ENCODE measurements at regions not wholly inside any gene's neighbourhood (a gene's known extent, or its start where the extent isn't known, plus 50 kb on each side); places are given as distances from the start of the nearest gene placed in this dataset.
"Not testable (repeated sequence)": the region's sequence is repeated elsewhere in the genome, so short reads cannot be mapped to it uniquely, and the experiment has no call there.

DNA sequence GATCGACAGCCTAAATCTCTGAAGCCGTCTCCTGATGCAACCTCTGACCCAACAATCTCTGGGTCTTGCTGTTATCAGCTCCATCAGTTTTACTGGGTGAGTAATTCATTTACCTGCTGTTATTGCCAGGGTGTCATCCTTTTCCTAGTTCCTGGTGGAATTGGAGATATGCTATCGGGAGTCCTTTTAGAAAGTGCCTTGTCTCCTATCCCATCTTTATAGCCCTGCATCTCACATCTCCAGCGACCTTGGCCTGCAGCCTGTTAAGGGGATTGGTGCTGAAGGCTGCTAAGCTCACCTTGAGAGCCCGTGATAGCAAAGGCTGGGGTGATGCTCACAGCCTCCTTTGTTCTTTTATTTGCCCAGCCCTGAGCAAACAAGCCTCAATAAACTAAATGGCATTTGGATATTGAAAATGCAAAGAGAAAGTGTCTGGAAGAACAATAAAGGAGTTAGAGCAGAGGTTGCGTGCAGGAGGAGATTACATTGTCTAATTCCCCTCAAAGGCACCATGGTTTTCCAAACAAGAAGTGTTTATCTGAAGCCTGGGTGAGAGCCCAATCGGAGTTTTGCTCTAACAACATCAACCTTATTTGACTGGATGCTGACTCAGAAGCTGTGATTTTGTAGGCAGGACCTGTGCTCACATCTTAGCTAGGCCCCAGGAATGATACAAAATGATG lies 101.8 kb downstream of the RPLP1 start:
- DNase-seq, result peak; percentile 94

DNA sequence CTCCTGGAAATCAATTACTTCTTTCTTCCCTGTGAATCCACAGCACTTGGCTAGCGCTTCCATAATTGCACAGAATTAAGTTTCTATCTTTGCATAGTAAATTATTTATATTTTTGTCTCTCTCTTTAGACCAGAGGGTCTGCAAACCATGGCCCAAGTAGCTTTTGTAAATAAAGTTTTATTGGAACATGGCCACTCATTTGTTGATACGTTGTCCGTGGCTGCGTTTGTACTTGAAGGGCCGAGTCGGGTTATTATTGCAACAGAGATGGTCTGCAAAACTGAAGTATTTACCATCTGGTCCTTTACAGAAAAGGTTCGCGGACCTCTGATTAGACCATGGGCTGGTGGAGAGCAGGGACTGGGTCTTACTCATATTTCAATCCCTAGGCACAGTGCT lies 102.5 kb downstream of the RPLP1 start:
- DNase-seq, result peak; percentile 50

DNA sequence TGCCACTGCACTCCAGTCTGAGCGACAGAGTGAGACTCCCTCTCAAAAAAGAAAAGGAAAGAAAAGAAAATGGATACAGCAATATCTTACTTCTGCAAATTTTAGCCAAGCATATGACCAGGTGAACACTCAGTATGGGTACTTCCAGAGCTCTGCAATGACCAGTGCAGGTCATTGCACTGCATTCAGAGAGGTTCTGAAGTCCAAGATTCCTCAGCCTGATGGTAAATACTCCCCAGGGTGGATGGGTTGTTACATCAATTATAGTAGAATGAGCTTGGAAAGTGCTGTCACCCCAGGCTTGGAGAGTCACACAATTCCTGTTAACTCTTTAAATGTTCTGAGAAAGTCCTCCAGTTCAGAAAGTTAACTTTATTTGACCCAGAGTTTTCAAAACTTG lies 103.7 kb downstream of the RPLP1 start:
- DNase-seq, result peak; percentile 34

DNA sequence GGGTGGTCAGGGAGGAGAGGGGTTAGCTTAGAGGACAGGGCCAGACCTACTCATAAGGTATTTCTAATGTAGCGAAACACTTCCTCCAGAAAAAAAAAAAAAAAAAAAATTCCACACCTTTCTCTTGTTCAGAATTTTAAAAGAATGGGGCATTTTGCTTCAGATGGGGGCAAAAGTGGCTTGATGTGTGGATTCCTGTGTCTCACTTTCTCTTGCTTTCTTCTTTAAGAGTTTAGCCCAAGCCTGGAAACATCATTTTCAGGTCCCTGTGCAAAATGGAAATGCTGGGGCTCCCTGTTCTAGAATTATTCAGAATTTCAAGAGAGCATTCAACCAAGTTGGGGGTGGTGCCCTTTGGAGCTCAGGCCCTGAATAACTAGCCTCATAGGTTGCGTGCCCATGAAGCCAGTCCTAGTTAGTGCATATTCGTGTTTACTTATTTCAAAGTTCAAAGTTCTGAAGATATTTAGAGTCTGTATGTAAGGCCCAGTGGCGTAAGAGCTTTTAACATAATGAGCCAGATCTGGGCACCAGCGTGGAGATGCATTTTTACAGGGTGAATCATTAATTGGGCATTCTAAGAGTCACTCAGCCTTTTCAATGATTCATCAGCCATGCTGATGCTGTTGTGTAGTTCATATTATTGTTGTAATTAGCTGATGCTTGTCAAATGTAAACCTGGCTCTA lies 104.5 kb downstream of the RPLP1 start:
- peak; percentile 72 for DNase-seq

DNA sequence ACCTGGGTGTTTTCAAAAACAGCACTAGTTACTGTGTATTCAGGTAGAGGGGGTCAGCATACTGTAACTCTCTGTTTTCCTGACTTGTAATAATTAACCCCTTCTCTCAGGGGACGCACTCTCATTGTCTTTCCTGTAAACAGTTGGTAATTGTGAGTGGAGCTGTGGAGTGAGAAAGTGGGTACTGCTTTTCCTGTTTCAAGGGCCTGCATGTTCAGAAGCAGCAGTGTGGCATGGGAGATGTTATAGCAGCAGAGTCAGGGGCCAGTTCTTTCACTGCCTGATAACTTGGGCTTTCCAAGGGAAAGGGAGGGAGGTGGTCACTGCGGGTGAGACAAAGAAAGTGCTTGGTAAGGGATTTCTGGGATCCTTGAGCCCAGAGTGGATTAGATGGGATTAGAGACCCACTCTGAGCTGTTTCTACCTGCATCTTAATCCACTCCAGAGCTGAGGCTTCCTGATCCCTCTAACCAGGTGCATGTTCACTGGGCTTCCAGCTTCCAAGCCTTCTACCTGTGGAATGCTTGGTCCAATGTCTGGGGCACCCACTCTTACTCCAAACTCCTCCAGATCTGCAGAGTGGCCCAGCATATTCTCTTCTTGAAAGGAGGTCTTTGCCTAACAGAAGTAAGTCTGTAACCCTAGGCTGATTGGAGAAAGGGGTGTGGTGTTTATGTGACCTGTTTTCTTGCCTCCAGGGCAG lies 105.2 kb downstream of the RPLP1 start:
- no peak for DNase-seq

DNA sequence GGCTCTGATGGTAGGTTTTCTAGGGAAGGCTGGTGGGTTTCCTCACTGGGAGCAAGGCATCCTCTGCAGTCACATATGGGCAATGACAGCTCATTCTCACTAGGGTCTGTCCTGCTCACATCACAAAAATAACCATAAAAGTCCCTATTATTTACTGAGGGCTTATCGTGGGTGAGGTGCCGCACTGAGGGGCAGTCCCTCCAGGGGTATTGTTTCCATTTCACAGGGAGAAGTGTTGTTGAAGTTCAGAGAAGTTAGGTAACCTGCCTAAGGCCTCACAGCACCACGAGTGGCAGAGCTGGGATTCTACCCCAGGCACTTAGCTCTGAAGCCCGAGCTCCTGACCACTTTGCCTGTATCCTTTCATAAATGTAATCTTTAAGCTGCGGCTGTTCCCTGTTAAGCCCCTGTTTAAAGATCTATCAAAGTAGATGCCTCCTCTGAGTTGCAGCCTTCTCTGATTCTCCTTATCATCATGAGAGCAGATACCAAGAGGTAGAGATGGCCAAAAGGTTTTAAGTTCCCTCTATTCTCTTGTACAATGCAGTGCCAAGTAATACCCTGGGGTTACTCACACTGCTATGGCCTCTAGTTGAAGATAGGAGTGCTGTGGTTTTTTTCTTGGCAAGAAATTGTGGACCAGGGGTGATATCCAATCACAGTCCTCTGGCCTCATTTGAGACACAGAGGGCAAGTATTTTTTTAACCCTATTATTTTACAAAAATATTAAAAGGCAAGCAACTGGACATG lies 107.0 kb downstream of the RPLP1 start:
- DNase-seq, result peak; percentile 5

DNA sequence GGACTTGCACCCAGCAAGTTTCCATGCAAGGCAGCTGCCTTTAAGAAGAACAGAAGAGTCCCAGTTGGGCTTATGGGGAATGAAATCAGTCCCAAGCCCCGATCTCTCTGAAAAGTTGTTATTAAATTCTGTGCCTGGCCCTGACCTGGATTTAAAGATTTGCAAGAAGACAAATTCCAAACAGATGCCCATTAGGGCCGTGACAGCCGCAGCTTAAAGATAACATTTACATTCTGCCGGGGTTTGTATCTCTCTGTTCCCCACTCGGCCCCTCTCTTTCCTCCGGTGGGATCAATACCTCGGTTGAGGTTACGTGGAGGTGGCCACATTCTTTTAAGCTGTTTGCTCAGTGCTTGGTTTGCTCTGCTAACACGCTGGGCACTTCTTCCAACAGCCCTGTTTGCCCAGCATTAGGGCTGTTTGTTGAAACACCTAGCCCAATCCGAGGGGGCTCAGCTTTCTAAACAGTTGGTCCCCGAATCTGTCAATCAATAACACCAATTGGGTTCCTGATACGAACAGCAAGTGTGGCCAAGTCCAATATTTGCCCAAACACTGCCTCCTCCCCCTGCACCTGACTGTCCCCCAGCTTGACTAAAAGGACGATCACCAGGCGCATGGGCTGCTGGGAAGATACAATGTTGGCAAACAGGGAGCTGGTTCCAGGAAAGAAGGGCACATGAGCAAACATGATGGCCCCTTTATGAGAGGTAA lies 108.6 kb downstream of the RPLP1 start:
- DNase-seq, result peak; percentile 90

DNA sequence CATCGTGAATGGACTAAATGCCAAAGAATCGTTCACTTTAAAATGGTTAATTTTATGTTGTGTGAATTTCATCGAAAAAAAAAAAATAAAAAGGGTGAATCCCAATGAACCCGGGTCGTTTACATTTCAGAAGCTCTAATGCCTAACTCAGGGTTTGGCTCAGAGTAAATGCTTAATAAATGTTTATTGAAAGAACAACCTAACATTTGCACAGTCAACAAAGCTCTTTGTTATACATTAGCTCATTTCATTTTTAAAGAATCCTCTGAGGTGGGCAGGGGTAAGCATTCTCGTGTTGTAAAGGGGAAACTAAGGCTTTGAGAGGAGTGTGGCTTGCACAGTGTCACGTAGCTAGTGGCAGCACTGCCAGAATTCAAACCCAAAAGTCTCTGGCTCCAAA lies 109.5 kb downstream of the RPLP1 start:
- DNase-seq, result peak; percentile 25

DNA sequence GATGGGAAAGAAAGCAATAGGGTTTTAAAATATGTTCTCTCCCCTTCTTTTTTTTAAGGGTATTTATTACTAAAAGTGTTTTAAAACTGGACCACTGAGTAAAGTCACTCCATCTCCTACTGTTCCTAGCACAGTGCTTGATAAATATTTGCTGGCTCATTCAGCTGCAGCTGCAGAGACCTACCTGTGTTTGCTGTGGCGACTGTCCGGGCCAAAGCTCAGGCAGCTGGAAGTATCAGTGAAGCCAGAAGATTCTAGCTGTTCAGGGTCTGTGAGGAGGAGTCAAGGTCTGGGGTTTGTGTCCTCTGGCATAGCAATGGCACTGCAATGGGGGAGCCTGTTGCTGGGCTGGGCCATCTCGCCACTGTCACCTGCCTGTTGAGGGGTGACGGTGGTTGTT lies 109.9 kb downstream of the RPLP1 start:
- peak; percentile 68 for DNase-seq

DNA sequence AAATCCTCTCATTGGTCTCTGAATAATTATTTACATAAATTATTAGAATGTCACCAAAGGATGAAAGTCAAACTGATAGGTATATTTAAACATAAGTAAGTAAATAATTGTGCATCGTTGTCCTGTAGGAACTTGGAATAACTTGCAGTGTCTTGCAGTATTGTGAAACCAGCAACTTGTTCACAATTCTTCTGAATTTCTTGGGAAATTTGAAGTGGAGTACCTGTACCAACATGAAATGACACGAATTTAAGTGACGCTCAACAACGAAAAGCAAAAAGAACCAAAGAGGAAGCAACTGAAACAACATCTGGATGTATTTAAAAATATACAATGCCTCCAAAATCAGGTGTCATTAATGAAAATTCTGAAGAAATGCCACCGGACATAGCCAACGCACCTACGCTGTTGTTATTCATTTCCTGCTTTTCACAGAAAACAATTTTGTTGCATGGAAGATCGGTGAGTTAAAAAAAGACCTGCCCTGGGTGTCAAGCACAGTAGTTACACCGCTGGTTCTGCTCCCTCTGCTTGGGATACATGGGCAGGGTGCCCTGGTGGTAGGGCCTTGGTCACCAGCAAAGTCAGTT lies 112.5 kb downstream of the RPLP1 start:
- DNase-seq, result no peak

DNA sequence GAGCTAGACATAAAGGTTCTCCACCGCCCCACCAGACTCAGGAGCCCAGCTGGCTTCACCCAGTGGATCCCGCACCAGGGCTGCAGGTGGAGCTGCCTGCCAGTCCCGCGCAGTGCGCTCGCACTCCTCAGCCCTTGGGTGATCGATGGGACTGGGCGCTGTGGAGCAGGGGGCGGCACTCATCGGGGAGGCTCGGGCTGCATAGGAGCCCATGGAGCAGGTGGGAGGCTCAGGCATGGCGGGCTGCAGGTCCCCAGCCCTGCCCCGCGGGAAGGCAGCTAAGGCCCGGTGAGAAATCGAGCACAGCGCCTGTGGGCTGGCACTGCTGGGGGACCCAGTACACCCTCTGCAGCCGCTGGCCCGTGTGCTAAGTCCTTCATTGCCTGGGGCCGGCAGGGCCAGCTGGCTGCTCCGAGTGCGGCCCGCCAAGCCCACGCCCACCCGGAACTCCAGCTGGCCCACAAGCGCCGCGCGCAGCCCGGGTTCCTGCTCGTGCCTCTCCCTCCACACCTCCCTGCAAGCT lies 114.7 kb downstream of the RPLP1 start:
- DNase-seq, result not testable (repeated sequence)

DNA sequence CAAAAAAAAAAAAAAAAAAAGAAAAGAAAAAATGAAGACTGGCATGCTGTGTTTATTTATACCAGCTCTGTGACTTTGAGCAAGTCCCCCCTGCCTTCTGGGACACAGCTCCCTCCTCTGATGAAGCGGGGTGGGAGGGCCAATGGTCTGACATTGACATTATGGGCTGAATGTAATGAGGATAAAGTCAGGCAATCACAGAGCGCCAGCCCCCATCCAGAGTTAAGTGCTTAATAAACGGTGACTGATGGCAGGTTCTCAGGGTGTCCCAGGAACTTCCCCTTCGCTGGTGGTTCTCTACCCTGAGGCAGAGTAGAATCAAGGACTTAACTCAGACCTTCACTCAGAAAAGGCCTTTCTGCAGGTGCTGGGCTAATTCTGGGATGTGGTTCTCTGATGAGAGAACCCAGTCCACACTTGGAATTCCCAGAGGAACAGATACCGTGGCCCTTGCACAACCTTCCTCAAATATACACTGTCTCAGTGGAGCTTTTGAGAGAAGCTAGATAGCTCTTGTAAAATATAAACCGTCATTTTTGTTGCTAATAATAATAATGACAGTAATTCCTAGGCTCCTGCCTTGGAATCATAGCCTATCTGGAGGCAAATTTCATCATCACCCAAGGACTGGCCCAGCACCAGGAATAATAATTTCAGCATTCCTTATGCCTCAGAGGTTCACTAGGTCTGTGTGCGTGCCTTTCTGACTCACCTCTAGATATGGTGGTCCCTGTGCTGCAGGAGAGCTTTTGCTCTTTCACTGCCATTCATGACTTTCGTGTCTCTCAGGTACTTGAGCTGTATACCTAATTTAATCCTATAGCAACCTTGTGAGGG lies 115.8 kb downstream of the RPLP1 start:
- no peak for DNase-seq

DNA sequence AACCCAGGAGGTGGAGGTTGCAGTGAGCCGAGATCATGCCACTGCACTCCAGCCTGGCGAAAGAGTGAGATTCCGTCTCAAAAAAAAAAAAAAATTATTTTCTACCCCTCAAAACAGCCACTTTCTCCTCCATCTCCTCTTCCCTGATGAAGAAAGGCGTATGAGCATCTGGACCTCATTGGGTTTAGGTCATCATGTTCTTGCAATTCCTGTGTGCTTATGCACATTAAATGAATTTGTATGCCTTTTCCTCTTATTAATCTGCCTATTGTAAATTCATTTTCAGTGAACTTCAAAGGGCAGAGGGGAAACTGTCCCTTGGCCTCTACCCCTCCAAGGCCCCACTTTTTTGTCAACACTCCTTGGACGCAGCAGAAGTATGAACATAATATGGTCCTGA lies 117.8 kb downstream of the RPLP1 start:
- no peak for DNase-seq

DNA sequence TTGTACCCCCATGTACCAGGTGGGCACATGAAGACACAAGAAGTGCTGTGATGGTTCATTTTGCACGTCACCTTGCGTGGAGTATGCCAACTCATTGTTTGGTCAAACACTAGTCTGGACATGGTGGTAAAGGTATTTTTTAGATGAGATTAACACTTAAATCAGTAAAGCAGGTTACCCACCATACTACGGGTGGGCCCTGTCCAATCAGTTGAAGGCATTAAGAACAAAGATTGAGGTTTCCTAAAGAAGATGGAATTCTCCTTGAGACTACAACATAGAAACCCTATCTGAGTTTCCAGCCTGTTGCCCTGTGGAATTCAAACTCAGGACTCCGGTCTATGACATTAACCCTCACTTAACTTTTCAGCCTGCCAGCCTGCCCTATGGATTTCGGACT lies 118.4 kb downstream of the RPLP1 start:
- no peak for DNase-seq

DNA sequence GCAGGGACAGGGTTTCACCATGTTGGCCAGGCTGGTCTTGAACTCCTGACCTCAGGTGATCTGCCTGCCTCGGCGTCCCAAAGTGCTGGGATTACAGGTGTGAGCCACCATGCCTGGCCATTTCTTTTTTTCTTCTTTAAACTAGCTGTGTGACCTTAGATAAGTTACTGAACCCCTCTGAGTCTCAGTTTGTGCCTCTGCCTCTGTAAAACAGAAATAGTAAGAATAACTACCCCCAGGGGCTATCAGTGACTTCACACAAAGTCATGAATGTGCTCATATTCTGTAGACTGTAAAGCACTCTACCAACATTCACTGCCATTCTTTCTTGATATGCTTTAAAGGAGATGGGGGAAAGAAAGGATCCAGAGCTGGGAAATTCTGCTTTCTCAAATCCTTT lies 120.7 kb downstream of the RPLP1 start:
- not testable (repeated sequence) for DNase-seq

DNA sequence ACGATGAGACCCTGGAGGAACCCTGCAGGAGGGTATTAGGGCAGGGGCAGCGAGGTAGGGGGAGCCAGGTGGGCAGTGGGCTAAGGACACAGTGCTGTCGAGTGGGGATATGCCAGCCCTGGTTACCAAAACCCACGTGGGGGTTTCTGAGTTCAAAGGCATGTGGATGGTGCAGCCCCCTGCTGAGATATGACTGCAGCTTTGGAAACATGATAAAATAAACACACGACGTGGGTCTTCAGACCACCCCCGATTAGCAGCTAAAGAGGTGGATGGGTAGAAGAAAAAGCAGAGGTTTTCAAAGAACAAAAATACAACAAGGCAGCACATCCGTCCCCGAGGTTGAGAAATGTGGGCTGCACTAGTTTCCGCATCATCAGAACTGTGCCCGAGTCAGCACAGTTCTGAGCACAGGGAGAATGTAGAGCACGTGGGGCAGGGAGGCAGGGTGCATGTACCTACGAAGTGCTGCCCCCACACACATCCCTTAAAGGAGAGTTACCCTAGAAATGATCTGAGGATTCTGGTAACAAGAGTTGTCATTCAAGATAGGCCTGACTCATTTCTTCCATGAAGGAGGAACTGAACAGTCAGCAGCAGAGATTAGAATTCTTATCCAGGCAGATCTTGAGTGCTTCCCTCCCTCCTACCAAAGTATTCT lies 121.3 kb downstream of the RPLP1 start:
- DNase-seq, result no peak

DNA sequence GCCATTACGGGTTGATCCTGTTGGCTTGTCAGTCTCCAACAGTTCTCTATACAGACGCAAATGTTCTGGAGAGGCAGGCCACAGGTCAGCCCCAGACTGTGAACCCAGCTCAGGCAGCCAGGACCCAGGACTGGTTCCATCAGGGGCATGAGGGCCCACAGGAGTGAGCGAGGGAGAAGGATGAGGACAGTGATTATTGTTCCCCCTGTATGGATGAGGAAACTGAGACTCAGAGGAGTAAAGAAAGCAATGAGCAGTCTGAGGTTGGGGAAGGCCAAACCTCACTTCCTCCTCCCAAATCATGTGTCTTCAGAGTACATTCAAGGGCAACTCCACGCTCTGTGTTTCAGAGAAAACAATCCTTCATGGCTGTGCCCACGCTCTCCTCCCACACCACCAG lies 121.9 kb downstream of the RPLP1 start:
- DNase-seq, result no peak

DNA sequence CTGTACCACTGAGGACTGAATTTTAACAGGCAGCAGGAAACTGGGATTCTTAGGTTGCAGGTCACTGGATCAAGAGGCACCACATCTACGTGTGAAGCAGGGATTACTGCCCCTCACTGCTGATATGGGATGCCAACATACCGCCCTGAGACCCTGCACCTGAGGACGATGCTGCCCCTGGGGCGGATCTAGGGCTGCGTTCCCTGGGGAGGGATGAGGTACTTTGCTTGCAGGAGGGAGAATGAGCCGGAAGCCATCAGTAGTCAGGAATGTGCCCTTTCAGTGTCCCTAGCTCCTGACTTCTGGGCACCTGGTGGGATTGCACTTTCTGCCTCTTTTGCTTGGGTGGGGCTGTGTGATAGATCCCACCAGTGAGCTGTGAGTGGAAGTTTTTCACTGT lies 122.8 kb downstream of the RPLP1 start:
- DNase-seq, result no peak

DNA sequence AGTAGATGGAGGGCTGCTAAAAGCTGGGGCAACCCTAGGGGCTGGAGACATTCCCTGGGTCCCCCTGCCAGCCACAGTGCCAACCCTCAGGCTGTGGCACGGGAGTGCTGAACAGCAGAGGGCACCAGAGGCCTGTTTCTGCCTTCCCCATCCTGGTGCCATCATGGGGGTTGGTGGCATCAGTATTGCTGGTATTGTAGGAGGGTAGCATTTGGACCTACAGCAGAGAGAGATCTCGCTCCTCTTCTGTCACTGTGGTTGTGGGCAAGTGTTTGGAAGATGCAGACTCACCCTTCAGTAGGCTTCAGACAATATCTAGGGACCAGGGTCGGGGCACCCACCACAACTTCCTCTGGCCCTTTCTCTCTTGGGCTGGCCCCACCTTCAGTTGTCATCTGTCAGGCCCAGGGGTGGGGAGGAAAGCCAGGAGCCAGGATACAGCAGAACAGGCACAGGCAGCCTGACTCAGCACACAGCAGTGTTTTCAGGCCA lies 123.5 kb downstream of the RPLP1 start:
- DNase-seq, result peak; percentile 74

DNA sequence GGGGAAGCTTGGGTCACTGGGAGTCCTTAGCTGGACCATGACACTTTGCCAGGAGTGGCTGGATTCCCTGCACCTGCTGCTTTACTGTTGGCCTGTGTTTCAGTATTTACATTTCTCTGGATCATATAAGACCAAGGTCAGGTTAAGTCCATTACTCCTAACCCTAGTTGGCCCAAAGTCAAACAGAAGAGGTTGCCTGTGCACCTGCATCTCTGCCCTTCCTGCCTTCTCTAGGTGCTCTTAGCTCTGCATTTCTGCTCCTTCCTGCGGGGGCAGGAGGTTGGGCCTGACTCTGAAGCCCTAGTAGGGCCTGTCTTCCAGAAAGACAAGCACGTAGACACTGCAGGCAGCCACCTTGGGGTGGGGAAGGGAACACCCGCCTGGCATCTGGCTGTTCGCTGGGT lies 124.3 kb downstream of the RPLP1 start:
- DNase-seq, result peak; percentile 70
